Fibroblast of the aortic adventitia (primary cell): ENCODE measurements at regions not wholly inside any gene's neighbourhood (a gene's known extent, or its start where the extent isn't known, plus 50 kb on each side); places are given as distances from the start of the nearest gene placed in this dataset.
A peak's percentile ranks its signal among the peaks of the same experiment; 100 is the strongest.

Source experiments
- DNase-seq: peaks from one replicate; pipeline ENCODE4 v3.0.0-alpha.2; 2010; ENCODE audit warnings: low read depth
- H3K4me3 ChIP-seq: 2 replicates; pipeline ENCODE4 v1.5.1; 2011; ENCODE audit warnings: low read depth, mild to moderate bottlenecking, control low read depth, low read length, moderate library complexity
- TF ChIP-seq, protein P1 (sequence below): IDR thresholded peaks from 2 replicates; pipeline ENCODE4 v1.5.1; 2011; ENCODE audit warnings: mild to moderate bottlenecking, low read length, control low read depth, inconsistent platforms; ENCODE audit not compliant: insufficient read depth

DNA sequence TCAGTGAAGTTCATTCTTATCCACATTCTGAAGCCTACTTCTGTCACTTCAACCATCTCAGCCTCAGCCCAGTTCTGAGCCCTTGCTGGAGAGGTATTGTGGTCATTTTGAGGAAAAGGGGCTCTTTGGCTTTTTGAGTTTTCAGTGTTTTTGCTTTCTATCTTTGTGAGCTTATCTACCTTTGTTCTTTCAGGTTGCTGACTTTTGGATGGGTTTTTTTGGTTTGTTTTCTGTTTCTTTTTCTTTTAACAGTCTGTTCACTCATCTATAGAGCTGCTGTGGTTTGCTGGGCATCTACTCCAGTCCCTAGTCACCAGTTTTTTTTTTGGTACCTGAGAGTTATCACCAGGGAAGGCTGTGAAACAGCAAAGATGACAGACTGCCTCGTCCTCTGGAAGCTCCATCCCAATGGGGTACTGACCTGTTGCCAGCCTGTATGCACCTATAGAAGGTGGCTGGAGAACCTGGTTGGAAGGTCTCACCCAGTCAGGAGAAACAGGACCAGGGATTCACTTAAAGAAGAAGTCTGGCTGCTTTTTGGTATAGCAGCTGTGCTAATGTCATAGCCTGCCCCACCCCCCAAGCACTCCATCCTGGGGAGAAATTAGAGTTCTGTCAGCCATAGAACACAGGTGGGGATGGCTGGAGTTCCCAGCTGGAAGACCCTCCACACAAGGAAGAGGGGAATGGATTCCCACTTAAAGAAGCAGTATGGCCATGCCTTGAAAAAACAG is 138.6 kb upstream of the TSLP start:
- H3K4me3 ChIP-seq = no peak overlapping the region
- TF ChIP-seq, protein P1, sequence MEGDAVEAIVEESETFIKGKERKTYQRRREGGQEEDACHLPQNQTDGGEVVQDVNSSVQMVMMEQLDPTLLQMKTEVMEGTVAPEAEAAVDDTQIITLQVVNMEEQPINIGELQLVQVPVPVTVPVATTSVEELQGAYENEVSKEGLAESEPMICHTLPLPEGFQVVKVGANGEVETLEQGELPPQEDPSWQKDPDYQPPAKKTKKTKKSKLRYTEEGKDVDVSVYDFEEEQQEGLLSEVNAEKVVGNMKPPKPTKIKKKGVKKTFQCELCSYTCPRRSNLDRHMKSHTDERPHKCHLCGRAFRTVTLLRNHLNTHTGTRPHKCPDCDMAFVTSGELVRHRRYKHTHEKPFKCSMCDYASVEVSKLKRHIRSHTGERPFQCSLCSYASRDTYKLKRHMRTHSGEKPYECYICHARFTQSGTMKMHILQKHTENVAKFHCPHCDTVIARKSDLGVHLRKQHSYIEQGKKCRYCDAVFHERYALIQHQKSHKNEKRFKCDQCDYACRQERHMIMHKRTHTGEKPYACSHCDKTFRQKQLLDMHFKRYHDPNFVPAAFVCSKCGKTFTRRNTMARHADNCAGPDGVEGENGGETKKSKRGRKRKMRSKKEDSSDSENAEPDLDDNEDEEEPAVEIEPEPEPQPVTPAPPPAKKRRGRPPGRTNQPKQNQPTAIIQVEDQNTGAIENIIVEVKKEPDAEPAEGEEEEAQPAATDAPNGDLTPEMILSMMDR = no peak
- no peak for DNase-seq

DNA sequence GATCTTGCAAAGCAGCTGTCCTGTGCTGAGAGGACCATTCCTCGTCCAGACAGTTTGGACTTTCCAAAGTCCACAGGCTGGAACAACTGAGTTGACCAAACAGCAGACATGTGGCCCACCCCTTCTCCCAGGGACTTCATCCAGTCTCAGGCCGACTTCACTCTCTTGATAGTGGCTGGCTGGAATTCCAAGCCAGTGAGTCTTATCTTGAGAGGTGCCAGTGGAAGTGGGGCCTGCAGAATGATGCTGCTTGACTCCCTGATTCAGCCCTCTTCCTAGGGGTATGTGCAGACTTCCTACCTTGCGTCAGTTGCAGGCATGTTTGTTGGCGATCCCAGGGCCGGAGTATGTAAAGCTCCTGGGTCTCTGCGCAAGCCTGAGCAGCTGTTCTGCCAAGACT is 131.4 kb upstream of the TSLP start:
- TF ChIP-seq, protein P1 = no peak
- no peak for DNase-seq
- no peak overlapping the region for H3K4me3 ChIP-seq

DNA sequence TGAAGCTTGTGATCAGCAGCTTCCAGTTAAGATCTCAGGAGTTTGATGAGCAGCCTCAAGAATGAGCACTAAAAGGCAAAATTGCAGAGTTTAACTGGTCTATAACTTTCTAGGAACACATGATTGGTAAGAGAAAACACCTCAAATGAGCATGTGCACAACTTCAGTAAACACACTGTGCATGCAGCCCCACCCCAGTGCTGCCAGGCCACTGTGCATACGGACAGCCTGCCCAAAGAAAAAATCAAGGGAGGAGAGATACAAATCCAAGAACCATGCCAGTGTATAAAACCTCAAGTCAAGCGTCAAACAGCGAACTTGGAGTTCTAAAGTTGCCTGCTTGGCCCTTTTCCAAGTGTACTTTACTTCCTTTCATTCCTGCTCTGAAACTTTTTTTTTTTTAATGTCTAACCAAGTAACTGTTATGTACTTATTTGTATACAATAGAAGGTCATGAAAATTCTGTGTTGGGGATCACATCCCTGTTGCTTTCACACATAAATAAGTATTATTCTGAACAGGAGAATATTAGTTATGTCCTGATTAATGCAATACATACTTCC is 125.6 kb upstream of the TSLP start:
- TF ChIP-seq, protein P1 = no peak
- DNase-seq = no peak
- no peak overlapping the region for H3K4me3 ChIP-seq

- no peak overlapping the region for H3K4me3 ChIP-seq
- peak; percentile 42 for DNase-seq
- TF ChIP-seq, protein P1 = no peak
Measured at GRCh38 chr5:110951373-110951791, 120.1 kb upstream of the TSLP start.

DNA sequence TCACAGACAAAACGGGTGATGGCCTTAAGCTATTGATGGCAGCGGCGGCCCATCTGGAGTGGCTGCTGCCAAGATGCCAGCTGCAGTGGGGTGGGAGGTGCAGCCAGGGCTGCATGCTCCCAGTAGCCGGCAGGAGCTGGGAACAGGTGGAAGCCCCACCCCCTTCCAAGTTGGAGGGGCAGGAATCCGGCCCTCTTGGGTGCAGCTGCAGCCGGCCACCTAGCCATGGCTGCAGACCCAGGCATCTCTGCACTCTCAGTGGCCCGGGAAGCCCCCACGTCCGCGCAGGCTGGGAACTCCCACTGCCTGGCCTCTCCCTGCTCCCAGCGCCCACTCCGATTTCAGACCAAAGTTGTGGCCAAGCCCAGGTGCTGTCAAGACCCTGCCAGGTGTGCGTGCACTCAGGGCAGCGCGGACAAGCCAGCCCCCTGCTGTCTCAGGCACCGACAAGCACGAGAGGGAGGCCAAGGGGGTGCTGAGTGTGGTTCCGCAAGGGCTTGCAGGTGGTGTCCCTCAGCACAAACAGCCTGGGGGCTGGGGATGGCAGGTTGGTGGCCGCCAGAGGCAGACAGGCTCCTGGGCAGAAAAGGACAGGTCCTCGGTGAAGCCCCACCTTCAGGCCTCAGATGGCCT is 115.1 kb upstream of the TSLP start:
- H3K4me3 ChIP-seq = no peak overlapping the region
- TF ChIP-seq, protein P1 = no peak
- no peak for DNase-seq

DNA sequence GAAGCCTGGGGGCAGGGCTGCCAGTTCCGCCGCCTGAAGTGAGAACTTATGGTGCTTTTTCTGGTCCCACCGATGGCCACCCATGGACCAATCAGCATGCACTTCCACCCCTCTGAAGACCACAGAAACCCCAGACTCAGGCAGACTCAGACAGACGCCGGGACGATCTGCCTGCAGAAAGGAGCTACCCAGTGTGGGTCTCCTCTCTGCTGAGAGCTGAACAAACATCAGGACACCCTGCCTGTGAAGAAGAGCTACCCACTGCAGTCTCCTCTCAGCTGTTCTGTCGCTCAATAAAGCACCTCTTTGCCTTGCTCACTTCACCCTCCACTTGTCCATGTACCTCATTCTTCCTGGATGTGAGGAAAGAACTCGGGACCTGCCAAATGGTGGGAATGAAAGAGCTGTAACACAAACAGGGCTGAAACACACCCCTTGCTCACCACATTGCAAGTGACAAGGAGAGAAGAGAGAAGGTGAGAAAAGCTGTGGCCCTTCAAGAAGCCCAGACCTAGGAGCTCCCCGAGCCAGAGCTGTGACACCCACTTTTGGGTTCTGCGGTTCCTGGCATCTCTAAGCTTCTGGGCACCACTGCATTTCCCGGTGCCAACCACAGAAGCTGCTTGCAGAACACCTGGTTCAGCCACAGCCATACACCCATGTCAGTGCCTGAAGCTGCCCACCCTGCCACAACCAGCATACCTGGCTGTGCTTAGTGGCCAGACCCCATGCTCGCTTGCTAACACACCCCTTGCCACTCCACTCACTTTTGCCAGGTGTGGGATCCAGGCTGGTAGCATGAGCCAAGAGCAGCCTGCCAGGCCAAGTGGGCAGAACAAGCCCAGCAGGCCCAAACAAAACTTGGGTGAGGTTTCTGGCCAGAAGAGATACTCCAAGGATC is 114.3 kb upstream of the TSLP start:
- no peak for DNase-seq
- no peak overlapping the region for H3K4me3 ChIP-seq
- TF ChIP-seq, protein P1 = no peak
